ENCODE measurements at regions not wholly inside any gene's neighbourhood (a gene's known extent, or its start where the extent isn't known, plus 50 kb on each side); places are given as distances from the start of the nearest gene placed in this dataset.

- TF ChIP-seq ZFX (IDR thresholded peaks at IDR 0.05; ENCODE audit: borderline replicate concordance) (no peak), CTCF (IDR thresholded peaks at IDR 0.05) (no peak)
- no peak overlapping the region for H3K27ac ChIP-seq
Measured at GRCh38 chr4:106478152-106478551, 109.6 kb upstream of the GIMD1 start.

- no peak overlapping the region for H3K27ac ChIP-seq
- TF ChIP-seq CTCF (IDR thresholded peaks at IDR 0.05) (no peak), ZFX (IDR thresholded peaks at IDR 0.05; ENCODE audit: borderline replicate concordance) (no peak)
Measured at GRCh38 chr4:106476741-106477140, 108.2 kb upstream of the GIMD1 start.

GRCh38 chr4:106473515-106473914 lies 104.9 kb upstream of the GIMD1 start:
- H3K27ac ChIP-seq: no peak overlapping the region
- TF ChIP-seq ZFX (IDR thresholded peaks at IDR 0.05; ENCODE audit: borderline replicate concordance) (no peak), CTCF (IDR thresholded peaks at IDR 0.05) (no peak)

- TF ChIP-seq CTCF (IDR thresholded peaks at IDR 0.05): no peak
- TF ChIP-seq ZFX (IDR thresholded peaks at IDR 0.05; ENCODE audit: borderline replicate concordance): no peak
- no peak overlapping the region for H3K27ac ChIP-seq
Measured at GRCh38 chr4:106471151-106471550, 102.6 kb upstream of the GIMD1 start.

GRCh38 chr4:106463622-106464021 lies 95.0 kb upstream of the GIMD1 start:
- no peak for TF ChIP-seq CTCF (IDR thresholded peaks at IDR 0.05)
- no peak for TF ChIP-seq ZFX (IDR thresholded peaks at IDR 0.05; ENCODE audit: borderline replicate concordance)
- no peak overlapping the region for H3K27ac ChIP-seq

- no peak overlapping the region for H3K27ac ChIP-seq
- TF ChIP-seq CTCF (IDR thresholded peaks at IDR 0.05) (no peak), ZFX (IDR thresholded peaks at IDR 0.05; ENCODE audit: borderline replicate concordance) (no peak)
Measured at GRCh38 chr4:106454581-106454980, 86.0 kb upstream of the GIMD1 start.

GRCh38 chr4:106454021-106454420 lies 85.4 kb upstream of the GIMD1 start:
- no peak for TF ChIP-seq ZFX (IDR thresholded peaks at IDR 0.05; ENCODE audit: borderline replicate concordance)
- TF ChIP-seq CTCF (IDR thresholded peaks at IDR 0.05): no peak
- H3K27ac ChIP-seq: no peak overlapping the region
